Peyer's patch (tissue), 4 donors: ENCODE measurements at regions not wholly inside any gene's neighbourhood (a gene's known extent, or its start where the extent isn't known, plus 50 kb on each side); places are given as distances from the start of the nearest gene placed in this dataset.
"Not testable (repeated sequence)": the region's sequence is repeated elsewhere in the genome, so short reads cannot be mapped to it uniquely, and the experiment has no call there.

Experiments used
- CTCF ChIP-seq, 6 experiments: fragments of 450-650 bp in 4 of 6; fragments of 200-600 bp in 2 of 6; sonication (generic) in 1 of 6; IDR thresholded peaks; one replicate each; pipeline ENCODE4 v1.5.1; 2017 to 2019; ENCODE audit warnings: antibody characterized with exemption in 6 of 6, mild to moderate bottlenecking in 3 of 6, moderate library complexity in 1 of 6
- POLR2A ChIP-seq, 2 donors: fragments of 450-650 bp; IDR thresholded peaks; one replicate each; pipeline ENCODE4 v1.5.1; 2017; ENCODE audit warnings: antibody characterized with exemption in 2 of 2, mild to moderate bottlenecking in 2 of 2, moderate library complexity in 2 of 2

DNA sequence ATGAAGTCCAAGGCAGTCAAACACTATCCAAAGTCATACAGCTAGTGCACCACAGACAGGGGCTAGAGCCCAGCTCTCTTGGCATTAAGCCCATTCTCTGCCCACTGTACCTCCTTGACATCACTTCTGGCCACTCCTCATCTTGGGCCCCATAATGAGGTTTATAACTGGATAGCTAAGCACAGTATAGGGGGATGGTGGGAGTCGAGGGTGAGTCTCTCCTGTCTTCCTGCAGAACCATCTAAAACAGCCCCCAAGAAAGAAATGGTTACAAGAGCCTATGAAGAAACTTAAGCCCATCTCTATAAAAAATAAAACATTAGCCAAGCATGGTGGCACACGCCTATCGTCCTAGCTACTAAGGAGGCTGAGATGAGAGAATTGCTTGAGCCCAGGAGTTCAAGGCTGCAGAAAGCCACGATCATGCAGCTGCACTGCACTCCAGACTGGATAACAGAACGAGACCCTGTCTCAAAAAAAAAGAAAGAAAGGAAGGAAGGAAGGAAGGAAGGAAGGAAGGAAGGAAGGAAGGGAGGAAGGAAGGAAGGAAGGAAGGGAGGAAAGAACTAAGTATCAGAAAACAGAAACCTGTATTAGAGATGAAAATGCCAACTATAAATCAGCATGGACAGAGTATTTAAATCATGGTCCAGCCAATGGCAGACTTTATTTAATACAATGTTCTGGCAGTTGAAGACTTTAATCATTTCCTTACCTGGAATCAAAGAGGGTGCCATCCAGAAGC is 134.3 kb upstream of the VOPP1 start:
- not testable (repeated sequence) for TF ChIP-seq CTCF, POLR2A (IDR thresholded peaks at IDR 0.05)
